C4-2B (cell line): ENCODE measurements at regions not wholly inside any gene's neighbourhood (a gene's known extent, or its start where the extent isn't known, plus 50 kb on each side); places are given as distances from the start of the nearest gene placed in this dataset.

Experiments
- ZFX ChIP-seq: fragments of 450-650 bp; IDR thresholded peaks from 2 replicates; pipeline ENCODE4 v1.6.1; 2017
- TF ChIP-seq, protein P1 (sequence below): fragments of 450-650 bp; conservative IDR thresholded peaks from 2 replicates; pipeline ENCODE4 v1.5.1; 2017; ENCODE audit warnings: mild to moderate bottlenecking

DNA sequence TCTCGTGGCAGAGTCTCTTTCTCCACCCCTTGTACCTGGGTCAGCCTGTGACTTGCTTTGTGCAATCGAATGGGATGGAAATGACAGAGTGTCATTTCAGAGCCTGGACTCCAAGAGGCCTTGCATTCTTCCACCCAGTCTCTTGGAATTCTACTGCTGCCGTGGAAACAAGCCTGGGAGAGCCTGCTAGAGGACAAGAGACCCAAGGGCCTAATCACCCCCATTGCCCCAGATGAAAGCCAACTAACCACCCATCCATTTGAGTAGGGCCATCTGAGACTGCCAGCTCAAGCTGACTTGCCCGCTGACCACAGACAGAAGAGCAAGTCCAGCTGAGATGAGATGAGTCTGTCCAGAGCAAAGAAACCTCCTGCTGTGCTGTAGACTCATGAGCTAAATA lies 201.6 kb downstream of the PTPRU start:
- TF ChIP-seq, protein P1, sequence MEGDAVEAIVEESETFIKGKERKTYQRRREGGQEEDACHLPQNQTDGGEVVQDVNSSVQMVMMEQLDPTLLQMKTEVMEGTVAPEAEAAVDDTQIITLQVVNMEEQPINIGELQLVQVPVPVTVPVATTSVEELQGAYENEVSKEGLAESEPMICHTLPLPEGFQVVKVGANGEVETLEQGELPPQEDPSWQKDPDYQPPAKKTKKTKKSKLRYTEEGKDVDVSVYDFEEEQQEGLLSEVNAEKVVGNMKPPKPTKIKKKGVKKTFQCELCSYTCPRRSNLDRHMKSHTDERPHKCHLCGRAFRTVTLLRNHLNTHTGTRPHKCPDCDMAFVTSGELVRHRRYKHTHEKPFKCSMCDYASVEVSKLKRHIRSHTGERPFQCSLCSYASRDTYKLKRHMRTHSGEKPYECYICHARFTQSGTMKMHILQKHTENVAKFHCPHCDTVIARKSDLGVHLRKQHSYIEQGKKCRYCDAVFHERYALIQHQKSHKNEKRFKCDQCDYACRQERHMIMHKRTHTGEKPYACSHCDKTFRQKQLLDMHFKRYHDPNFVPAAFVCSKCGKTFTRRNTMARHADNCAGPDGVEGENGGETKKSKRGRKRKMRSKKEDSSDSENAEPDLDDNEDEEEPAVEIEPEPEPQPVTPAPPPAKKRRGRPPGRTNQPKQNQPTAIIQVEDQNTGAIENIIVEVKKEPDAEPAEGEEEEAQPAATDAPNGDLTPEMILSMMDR = no peak
- no peak for TF ChIP-seq ZFX
